Keratinocyte (primary cell): ENCODE measurements at regions not wholly inside any gene's neighbourhood (a gene's known extent, or its start where the extent isn't known, plus 50 kb on each side); places are given as distances from the start of the nearest gene placed in this dataset.

Experiments used
- DNase-seq: peaks from one replicate; pipeline ENCODE4 v3.0.0-alpha.2; 2011; ENCODE audit warnings: low read depth, missing footprints, low spot score
- FAIRE-seq: peaks from 2 replicates; lab custom pipeline; 2011; peaks lifted over from hg19 to GRCh38; lab: Jason Lieb, UNC
- H2AFZ ChIP-seq: 2 replicates; pipeline ENCODE4 v1.6.0; 2012; ENCODE audit warnings: low read length, control low read depth, inconsistent platforms; ENCODE audit not compliant: control insufficient read depth
- H3K27ac ChIP-seq: 2 replicates; pipeline ENCODE4 v1.5.1; 2011; ENCODE audit warnings: low read length; ENCODE audit not compliant: control insufficient read depth, insufficient read depth
- H3K27me3 ChIP-seq: 3 replicates; pipeline ENCODE4 v1.6.0; 2011; ENCODE audit warnings: low read length; ENCODE audit not compliant: control insufficient read depth, insufficient read depth; ENCODE audit errors: extremely low read depth
- H3K36me3 ChIP-seq, 2 experiments: 2 replicates in 1 of 2; 3 replicates in 1 of 2; pipeline ENCODE4 v1.5.1; 2011; ENCODE audit warnings: low read length in 2 of 2, mild to moderate bottlenecking in 1 of 2; ENCODE audit not compliant: control insufficient read depth in 2 of 2, insufficient read depth in 2 of 2; ENCODE audit errors: extremely low read depth in 1 of 2
- H3K4me1 ChIP-seq: 3 replicates; pipeline ENCODE4 v1.5.1; 2011; ENCODE audit warnings: low read length; ENCODE audit not compliant: control insufficient read depth, insufficient read depth; ENCODE audit errors: extremely low read depth
- H3K4me2 ChIP-seq: 3 replicates; pipeline ENCODE4 v1.6.0; 2011; ENCODE audit warnings: low read depth, low read length; ENCODE audit not compliant: control insufficient read depth, insufficient read depth; ENCODE audit errors: extremely low read depth
- H3K4me3 ChIP-seq, 3 experiments: fragments of 200-600 bp in 1 of 3; sonication (generic) in 1 of 3; 2 replicates in 2 of 3; 3 replicates in 1 of 3; pipeline ENCODE4 v1.5.1; 2011 to 2016; ENCODE audit warnings: low read length in 3 of 3, mild to moderate bottlenecking in 3 of 3, control low read depth in 2 of 3, inconsistent platforms in 1 of 3, low read depth in 1 of 3, mixed read lengths in 1 of 3, mixed run types in 1 of 3, moderate library complexity in 1 of 3; ENCODE audit not compliant: control insufficient read depth in 2 of 3, insufficient read depth in 2 of 3; ENCODE audit errors: extremely low read depth in 1 of 3
- H3K79me2 ChIP-seq: 2 replicates; pipeline ENCODE4 v1.6.0; 2012; ENCODE audit warnings: low read length; ENCODE audit not compliant: control insufficient read depth, insufficient read depth
- H3K9ac ChIP-seq: 3 replicates; pipeline ENCODE4 v1.6.0; 2011; ENCODE audit warnings: low read length; ENCODE audit not compliant: control insufficient read depth, insufficient read depth; ENCODE audit errors: extremely low read depth
- H3K9me1 ChIP-seq: 3 replicates; pipeline ENCODE4 v1.6.0; 2011; ENCODE audit warnings: low read length; ENCODE audit not compliant: control insufficient read depth, insufficient read depth; ENCODE audit errors: extremely low read depth
- H3K9me3 ChIP-seq: 2 replicates; pipeline ENCODE4 v1.5.1; 2012; ENCODE audit warnings: low read depth, low read length; ENCODE audit not compliant: control insufficient read depth
- H4K20me1 ChIP-seq: 3 replicates; pipeline ENCODE4 v1.6.0; 2011; ENCODE audit warnings: low read length; ENCODE audit not compliant: control insufficient read depth, insufficient read depth; ENCODE audit errors: extremely low read depth
- EZH2 ChIP-seq: IDR thresholded peaks from one replicate; pipeline ENCODE4 v1.6.1; 2012; ENCODE audit warnings: inconsistent platforms, mild to moderate bottlenecking, low read length, moderate library complexity
- dilution Hi-C: fragments of 300-500 bp; cut with MboI; formaldehyde crosslinking; loops from one replicate; pipeline ENCODE4 v1.7.0; 2020; ENCODE audit warnings: low sequenced_read_pairs; ENCODE audit not compliant: extremely low pct_ligation_motif_present
- TF ChIP-seq, protein P1 (sequence below), 3 experiments: IDR thresholded peaks in 1 of 3; conservative IDR thresholded peaks in 1 of 3; optimal IDR thresholded peaks in 1 of 3; 2 replicates in 2 of 3; 3 replicates in 1 of 3; pipeline versions ENCODE3 to v1.5.1; 2011; ENCODE audit warnings: low read length in 3 of 3, mild to moderate bottlenecking in 3 of 3, moderate library complexity in 2 of 3, control low read depth in 1 of 3, inconsistent platforms in 1 of 3; ENCODE audit not compliant: insufficient read depth in 2 of 3; ENCODE audit errors: extremely low read depth in 1 of 3

DNA sequence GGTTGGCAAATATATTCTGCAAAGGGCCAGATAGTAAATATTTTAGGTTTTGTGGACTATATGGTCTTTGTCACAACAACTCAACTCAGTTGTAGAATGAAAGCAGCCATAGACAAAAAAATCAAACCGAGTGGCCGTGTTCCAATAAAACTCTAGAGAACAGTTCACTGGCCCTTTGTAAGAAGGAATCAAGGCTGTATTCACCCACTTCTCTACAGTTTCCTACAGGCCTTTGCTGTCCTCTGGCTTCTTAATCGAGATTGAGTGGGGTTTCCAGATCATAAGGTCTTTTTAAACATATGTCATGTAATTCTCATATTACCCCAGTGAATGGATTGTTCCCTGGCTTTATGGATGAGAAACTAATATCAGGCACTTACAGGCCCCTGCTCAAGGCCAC lies 448.9 kb upstream of the ETAA1 start:
- no peaks in the 10 kb centered on the region for H3K36me3 ChIP-seq
- H3K27ac ChIP-seq: no peak overlapping the region
- H3K79me2 ChIP-seq: no peaks in the 10 kb centered on the region
- TF ChIP-seq, protein P1, sequence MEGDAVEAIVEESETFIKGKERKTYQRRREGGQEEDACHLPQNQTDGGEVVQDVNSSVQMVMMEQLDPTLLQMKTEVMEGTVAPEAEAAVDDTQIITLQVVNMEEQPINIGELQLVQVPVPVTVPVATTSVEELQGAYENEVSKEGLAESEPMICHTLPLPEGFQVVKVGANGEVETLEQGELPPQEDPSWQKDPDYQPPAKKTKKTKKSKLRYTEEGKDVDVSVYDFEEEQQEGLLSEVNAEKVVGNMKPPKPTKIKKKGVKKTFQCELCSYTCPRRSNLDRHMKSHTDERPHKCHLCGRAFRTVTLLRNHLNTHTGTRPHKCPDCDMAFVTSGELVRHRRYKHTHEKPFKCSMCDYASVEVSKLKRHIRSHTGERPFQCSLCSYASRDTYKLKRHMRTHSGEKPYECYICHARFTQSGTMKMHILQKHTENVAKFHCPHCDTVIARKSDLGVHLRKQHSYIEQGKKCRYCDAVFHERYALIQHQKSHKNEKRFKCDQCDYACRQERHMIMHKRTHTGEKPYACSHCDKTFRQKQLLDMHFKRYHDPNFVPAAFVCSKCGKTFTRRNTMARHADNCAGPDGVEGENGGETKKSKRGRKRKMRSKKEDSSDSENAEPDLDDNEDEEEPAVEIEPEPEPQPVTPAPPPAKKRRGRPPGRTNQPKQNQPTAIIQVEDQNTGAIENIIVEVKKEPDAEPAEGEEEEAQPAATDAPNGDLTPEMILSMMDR (optimal IDR thresholded peaks at IDR 0.05 in 1 of 3, IDR thresholded peaks at IDR 0.05 in 1 of 3, conservative IDR thresholded peaks at IDR 0.05 in 1 of 3; ENCODE audit: extremely low read depth in 1 of 3, insufficient read depth in 2 of 3, low read length in 3 of 3): no peak
- TF ChIP-seq EZH2: no peak
- no peaks in the 10 kb centered on the region for H3K4me1 ChIP-seq
- no peak overlapping the region for H3K9ac ChIP-seq
- FAIRE-seq (no peak), DNase-seq (no peak)
- dilution Hi-C loops: no loop called here
- H3K27me3 ChIP-seq: no peaks in the 10 kb centered on the region
- no peaks in the 10 kb centered on the region for H3K9me1 ChIP-seq
- H4K20me1 ChIP-seq: no peaks in the 10 kb centered on the region
- H3K9me3 ChIP-seq: no peaks in the 10 kb centered on the region
- no peak overlapping the region for H3K4me2 ChIP-seq
- H3K4me3 ChIP-seq: no peak overlapping the region
- H2AFZ ChIP-seq: no peak overlapping the region

DNA sequence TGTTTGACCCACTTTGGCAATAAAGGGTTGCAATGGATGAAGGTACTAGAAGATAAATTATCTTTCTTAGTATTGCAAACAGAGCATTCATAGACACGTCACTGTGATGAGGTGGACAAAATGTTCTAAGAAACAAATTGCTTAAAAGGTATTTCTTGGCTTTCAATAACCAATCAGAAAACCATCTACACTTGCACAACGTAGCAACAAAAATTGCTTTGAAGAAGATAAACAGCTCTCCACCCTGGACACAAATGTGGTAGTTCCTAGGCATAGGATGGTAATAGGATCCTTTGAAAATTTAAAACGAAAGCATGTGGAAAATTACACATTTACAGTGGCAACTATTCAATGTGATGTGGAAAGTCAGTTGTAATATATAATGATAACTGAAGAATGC lies 439.9 kb upstream of the ETAA1 start:
- Histone ChIP-seq H2AFZ (no peak overlapping the region), H3K4me2 (no peak overlapping the region), H3K9ac (no peak overlapping the region), H3K79me2 (no peaks in the 10 kb centered on the region), H3K4me3 (no peak overlapping the region), H3K9me1 (no peaks in the 10 kb centered on the region), H3K4me1 (no peaks in the 10 kb centered on the region), H3K36me3 (no peaks in the 10 kb centered on the region), H3K27me3 (no peaks in the 10 kb centered on the region), H3K9me3 (no peaks in the 10 kb centered on the region), H4K20me1 (no peaks in the 10 kb centered on the region), H3K27ac (no peak overlapping the region)
- dilution Hi-C loops: no loop called here
- no peak for TF ChIP-seq EZH2
- TF ChIP-seq, protein P1 (optimal IDR thresholded peaks at IDR 0.05 in 1 of 3, IDR thresholded peaks at IDR 0.05 in 1 of 3, conservative IDR thresholded peaks at IDR 0.05 in 1 of 3; ENCODE audit: extremely low read depth in 1 of 3, insufficient read depth in 2 of 3, low read length in 3 of 3): no peak
- FAIRE-seq (no peak), DNase-seq (no peak)
